Osteoblast (primary cell): ENCODE measurements at regions not wholly inside any gene's neighbourhood (a gene's known extent, or its start where the extent isn't known, plus 50 kb on each side); places are given as distances from the start of the nearest gene placed in this dataset.

Experiments used
- DNase-seq: peaks from one replicate; pipeline ENCODE4 v3.0.0; 2011; ENCODE audit warnings: low spot score, mixed read lengths; ENCODE audit not compliant: insufficient read length; ENCODE audit errors: missing footprints
- H2AFZ ChIP-seq: 2 replicates; pipeline ENCODE4 v1.6.0; 2011; ENCODE audit warnings: mild to moderate bottlenecking, low read length
- H3K27ac ChIP-seq: 2 replicates; pipeline ENCODE4 v1.5.1; 2011; ENCODE audit warnings: mild to moderate bottlenecking, low read depth, low read length, moderate library complexity
- H3K27me3 ChIP-seq: 2 replicates; pipeline ENCODE4 v1.6.0; 2012; ENCODE audit warnings: mild to moderate bottlenecking, control low read depth, inconsistent platforms, low read length, moderate library complexity; ENCODE audit not compliant: insufficient read depth
- H3K36me3 ChIP-seq: 2 replicates; pipeline ENCODE4 v1.5.1; 2011; ENCODE audit warnings: mild to moderate bottlenecking, low read length, control low read depth, moderate library complexity; ENCODE audit not compliant: insufficient read depth
- H3K4me1 ChIP-seq: 2 replicates; pipeline ENCODE4 v1.5.1; 2011; ENCODE audit warnings: mild to moderate bottlenecking, low read length, control low read depth, moderate library complexity; ENCODE audit not compliant: insufficient read depth
- H3K4me2 ChIP-seq: 2 replicates; pipeline ENCODE4 v1.6.0; 2011; ENCODE audit warnings: mild to moderate bottlenecking, low read length; ENCODE audit not compliant: insufficient read depth
- H3K4me3 ChIP-seq: fragments of 200-600 bp; sonication (generic); 3 replicates; pipeline ENCODE4 v1.5.1; 2012; ENCODE audit warnings: mild to moderate bottlenecking, low read length, inconsistent platforms; ENCODE audit not compliant: insufficient read depth
- H3K79me2 ChIP-seq: 2 replicates; pipeline ENCODE4 v1.6.0; 2012; ENCODE audit warnings: mild to moderate bottlenecking, low read length, control low read depth, inconsistent platforms; ENCODE audit not compliant: insufficient read depth
- H3K9me3 ChIP-seq: 2 replicates; pipeline ENCODE4 v1.5.1; 2011; ENCODE audit warnings: low read depth, low read length, control low read depth
- H4K20me1 ChIP-seq: 2 replicates; pipeline ENCODE4 v1.6.0; 2012; ENCODE audit warnings: mild to moderate bottlenecking, low read length, control low read depth; ENCODE audit not compliant: insufficient read depth
- CTCF ChIP-seq: IDR thresholded peaks from 2 replicates; pipeline ENCODE4 v1.5.1; 2011; ENCODE audit warnings: mild to moderate bottlenecking, low read depth, low read length, moderate library complexity; ENCODE audit errors: extremely low read depth

- H3K4me3 ChIP-seq: no peak overlapping the region
- no peak overlapping the region for H3K27ac ChIP-seq
- H2AFZ ChIP-seq: no peak overlapping the region
- H3K36me3 ChIP-seq: no peaks in the 10 kb centered on the region
- H3K27me3 ChIP-seq: no peaks in the 10 kb centered on the region
- H3K4me2 ChIP-seq: no peak overlapping the region
- DNase-seq: no peak
- TF ChIP-seq CTCF: no peak
- no peaks in the 10 kb centered on the region for H3K4me1 ChIP-seq
- H3K9me3 ChIP-seq: peaks cover 2% of the 10 kb centered on the region
- H4K20me1 ChIP-seq: no peaks in the 10 kb centered on the region
- H3K79me2 ChIP-seq: no peaks in the 10 kb centered on the region
Measured at GRCh38 chr14:82642425-82642824, 1108.8 kb upstream of the SEL1L start.

GRCh38 chr14:82647088-82647810 lies 1113.6 kb upstream of the SEL1L start:
- Histone ChIP-seq H3K9me3 (peaks cover 2% of the 10 kb centered on the region), H3K79me2 (no peaks in the 10 kb centered on the region), H3K4me1 (no peaks in the 10 kb centered on the region), H3K36me3 (no peaks in the 10 kb centered on the region), H2AFZ (no peak overlapping the region), H3K4me3 (no peak overlapping the region), H4K20me1 (no peaks in the 10 kb centered on the region), H3K27me3 (no peaks in the 10 kb centered on the region), H3K27ac (no peak overlapping the region), H3K4me2 (no peak overlapping the region)
- no peak for TF ChIP-seq CTCF
- DNase-seq: no peak

- Histone ChIP-seq H3K27me3 (no peaks in the 10 kb centered on the region), H3K79me2 (no peaks in the 10 kb centered on the region), H3K36me3 (no peaks in the 10 kb centered on the region), H3K4me1 (no peaks in the 10 kb centered on the region), H3K27ac (no peak overlapping the region), H3K9me3 (no peaks in the 10 kb centered on the region), H3K4me3 (no peak overlapping the region), H4K20me1 (no peaks in the 10 kb centered on the region), H3K4me2 (no peak overlapping the region), H2AFZ (no peak overlapping the region)
- no peak for TF ChIP-seq CTCF
- no peak for DNase-seq
Measured at GRCh38 chr14:82655770-82656169, 1122.1 kb upstream of the SEL1L start.

GRCh38 chr14:82657186-82657675 lies 1123.6 kb upstream of the SEL1L start:
- no peaks in the 10 kb centered on the region for H3K36me3 ChIP-seq
- H2AFZ ChIP-seq: no peak overlapping the region
- no peaks in the 10 kb centered on the region for H3K27me3 ChIP-seq
- H3K9me3 ChIP-seq: no peaks in the 10 kb centered on the region
- H3K27ac ChIP-seq: no peak overlapping the region
- no peak for DNase-seq
- no peak overlapping the region for H3K4me2 ChIP-seq
- no peaks in the 10 kb centered on the region for H4K20me1 ChIP-seq
- no peaks in the 10 kb centered on the region for H3K79me2 ChIP-seq
- H3K4me1 ChIP-seq: no peaks in the 10 kb centered on the region
- no peak overlapping the region for H3K4me3 ChIP-seq
- TF ChIP-seq CTCF: no peak
